Breast epithelium (tissue), 4 donors: ENCODE measurements at regions not wholly inside any gene's neighbourhood (a gene's known extent, or its start where the extent isn't known, plus 50 kb on each side); places are given as distances from the start of the nearest gene placed in this dataset.

Experiments used
- DNase-seq, 2 donors: peaks; one replicate each; pipeline ENCODE4 v3.0.0-alpha.2; 2019; ENCODE audit warnings: low spot score in 2 of 2
- H3K27ac ChIP-seq, 2 donors: fragments of 200-600 bp; sonication (generic) in 1 of 2; one replicate each; pipeline ENCODE4 v1.5.1; 2016 to 2019; ENCODE audit warnings: mild to moderate bottlenecking in 1 of 2
- H3K27me3 ChIP-seq, 2 donors: fragments of 200-600 bp; sonication (generic) in 1 of 2; one replicate each; pipeline versions ENCODE4 v1.5.1 to v1.6.0; 2017 to 2019; ENCODE audit warnings: control low read depth in 1 of 2, mild to moderate bottlenecking in 1 of 2
- H3K36me3 ChIP-seq: fragments of 200-600 bp; one replicate; pipeline ENCODE4 v1.5.1; 2019
- H3K4me1 ChIP-seq, 2 donors: fragments of 200-600 bp; sonication (generic); one replicate each; pipeline ENCODE4 v1.5.1; 2016 to 2019; ENCODE audit warnings: control low read depth in 1 of 2
- H3K4me3 ChIP-seq, 3 donors: fragments of 200-600 bp; sonication (generic); 1 replicate in 2 of 3; 2 replicates in 1 of 3; pipeline ENCODE4 v1.5.1; 2016 to 2019; ENCODE audit warnings: mild to moderate bottlenecking in 3 of 3, moderate library complexity in 2 of 3
- H3K9me3 ChIP-seq, 2 donors: fragments of 200-600 bp; sonication (generic) in 1 of 2; one replicate each; pipeline ENCODE4 v1.5.1; 2016 to 2019; ENCODE audit warnings: control low read depth in 1 of 2
- POLR2A ChIP-seq: fragments of 450-650 bp; IDR thresholded peaks from one replicate; pipeline ENCODE4 v1.6.1; 2016; ENCODE audit warnings: antibody characterized with exemption, mild to moderate bottlenecking, moderate library complexity
- POLR2AphosphoS5 ChIP-seq, 3 donors: sonication (generic); formaldehyde crosslinking; IDR thresholded peaks; one replicate each; pipeline ENCODE4 v1.6.1; 2017; ENCODE audit warnings: antibody characterized with exemption in 3 of 3
- intact Hi-C: fragments of 100-400 bp; cut with DNase I; formaldehyde crosslinking; loops from one replicate; pipeline ENCODE4 v1.15.1; 2023; ENCODE audit warnings: low total_unique reads
- TF ChIP-seq, protein P1 (sequence below), 3 donors: fragments of 450-650 bp; IDR thresholded peaks; one replicate each; pipeline ENCODE4 v1.5.1; 2016 to 2017; ENCODE audit warnings: antibody characterized with exemption in 3 of 3, mild to moderate bottlenecking in 3 of 3, moderate library complexity in 3 of 3

DNA sequence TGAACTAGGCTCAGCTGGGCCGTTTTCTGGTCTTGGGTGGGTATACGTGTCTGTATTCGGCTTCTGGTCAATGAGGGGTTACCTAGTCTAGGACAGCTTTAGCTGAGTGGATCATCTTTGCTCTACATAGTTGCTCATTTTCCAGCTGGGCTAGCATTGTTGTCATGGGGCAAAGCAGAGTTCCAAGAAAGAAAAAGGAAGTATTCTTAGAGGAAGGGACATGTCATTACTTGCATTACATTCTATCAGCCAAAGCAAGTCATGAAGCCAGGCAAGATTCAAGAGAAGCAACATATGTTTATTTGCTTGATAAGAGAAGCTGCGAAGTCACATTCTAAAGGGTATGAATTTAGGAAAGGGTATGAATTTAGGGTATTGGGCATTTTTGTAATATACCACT, 396.5 kb downstream of the ZNF608 start:
- Histone ChIP-seq H3K27me3 (no peaks in the 10 kb centered on the region), H3K4me3 (no peak overlapping the region), H3K9me3 (no peaks in the 10 kb centered on the region), H3K27ac (no peak overlapping the region), H3K36me3 (no peaks in the 10 kb centered on the region), H3K4me1 (no peaks in the 10 kb centered on the region)
- intact Hi-C loops, result no loop called here
- no peak for DNase-seq
- TF ChIP-seq, protein P1, sequence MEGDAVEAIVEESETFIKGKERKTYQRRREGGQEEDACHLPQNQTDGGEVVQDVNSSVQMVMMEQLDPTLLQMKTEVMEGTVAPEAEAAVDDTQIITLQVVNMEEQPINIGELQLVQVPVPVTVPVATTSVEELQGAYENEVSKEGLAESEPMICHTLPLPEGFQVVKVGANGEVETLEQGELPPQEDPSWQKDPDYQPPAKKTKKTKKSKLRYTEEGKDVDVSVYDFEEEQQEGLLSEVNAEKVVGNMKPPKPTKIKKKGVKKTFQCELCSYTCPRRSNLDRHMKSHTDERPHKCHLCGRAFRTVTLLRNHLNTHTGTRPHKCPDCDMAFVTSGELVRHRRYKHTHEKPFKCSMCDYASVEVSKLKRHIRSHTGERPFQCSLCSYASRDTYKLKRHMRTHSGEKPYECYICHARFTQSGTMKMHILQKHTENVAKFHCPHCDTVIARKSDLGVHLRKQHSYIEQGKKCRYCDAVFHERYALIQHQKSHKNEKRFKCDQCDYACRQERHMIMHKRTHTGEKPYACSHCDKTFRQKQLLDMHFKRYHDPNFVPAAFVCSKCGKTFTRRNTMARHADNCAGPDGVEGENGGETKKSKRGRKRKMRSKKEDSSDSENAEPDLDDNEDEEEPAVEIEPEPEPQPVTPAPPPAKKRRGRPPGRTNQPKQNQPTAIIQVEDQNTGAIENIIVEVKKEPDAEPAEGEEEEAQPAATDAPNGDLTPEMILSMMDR (IDR thresholded peaks at IDR 0.05), result no peak
- no peak for TF ChIP-seq POLR2A
- TF ChIP-seq POLR2AphosphoS5 (IDR thresholded peaks at IDR 0.05), result no peak

DNA sequence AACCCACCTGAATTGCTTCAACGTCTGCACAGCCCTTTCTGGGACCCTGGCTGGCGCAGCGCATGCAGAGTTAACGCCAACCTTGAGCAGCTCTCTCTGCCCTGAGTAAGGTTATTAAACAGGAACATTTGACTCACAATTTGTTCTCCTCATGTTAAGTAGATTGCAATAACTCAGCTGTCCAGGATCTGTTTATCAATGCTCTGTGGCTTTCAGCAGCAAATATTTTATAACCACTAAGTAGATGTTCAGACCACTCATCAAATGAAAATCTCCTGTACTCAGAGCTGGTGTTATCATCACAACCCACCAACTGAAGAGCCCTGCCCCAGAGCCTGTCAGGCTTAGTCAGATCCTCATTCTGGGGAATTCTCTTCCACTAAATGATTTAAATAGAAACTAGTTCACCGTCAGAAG, 403.0 kb downstream of the ZNF608 start:
- Histone ChIP-seq H3K4me3 (no peak overlapping the region), H3K9me3 (no peaks in the 10 kb centered on the region), H3K36me3 (no peaks in the 10 kb centered on the region), H3K4me1 (no peaks in the 10 kb centered on the region), H3K27ac (no peak overlapping the region), H3K27me3 (no peaks in the 10 kb centered on the region)
- no peak for DNase-seq
- TF ChIP-seq, protein P1 (IDR thresholded peaks at IDR 0.05), result no peak
- TF ChIP-seq POLR2A, result no peak
- TF ChIP-seq POLR2AphosphoS5 (IDR thresholded peaks at IDR 0.05), result no peak
- intact Hi-C loops, result no loop called here

DNA sequence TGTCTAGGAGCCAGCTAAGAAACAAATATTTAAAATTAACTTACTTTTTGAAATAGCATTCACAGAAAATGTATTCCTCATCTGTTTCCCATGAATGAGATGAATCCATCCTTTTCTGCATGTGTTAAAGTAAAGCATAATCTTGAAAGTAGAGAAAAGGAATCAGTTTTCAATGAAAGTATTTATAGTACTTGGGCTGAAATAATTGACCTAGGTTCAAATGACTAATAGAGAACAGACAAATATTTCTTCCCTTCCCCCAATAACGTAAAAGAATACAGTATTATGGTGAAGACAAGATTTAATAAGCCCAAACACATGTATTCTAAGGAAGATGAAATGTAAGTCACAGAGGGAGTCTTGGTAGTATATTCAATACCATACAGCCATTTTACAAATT, 403.5 kb downstream of the ZNF608 start:
- peak overlapping the region in 1 of 2 donors; percentile 8 for H3K27ac ChIP-seq
- no peak overlapping the region for H3K4me3 ChIP-seq
- H3K36me3 ChIP-seq, result no peaks in the 10 kb centered on the region
- H3K27me3 ChIP-seq, result no peaks in the 10 kb centered on the region
- H3K9me3 ChIP-seq, result no peaks in the 10 kb centered on the region
- intact Hi-C loops, result no loop called here
- TF ChIP-seq, protein P1 (IDR thresholded peaks at IDR 0.05), result no peak
- TF ChIP-seq POLR2A (no peak), POLR2AphosphoS5 (IDR thresholded peaks at IDR 0.05) (no peak)
- H3K4me1 ChIP-seq, result no peaks in the 10 kb centered on the region
- no peak for DNase-seq

DNA sequence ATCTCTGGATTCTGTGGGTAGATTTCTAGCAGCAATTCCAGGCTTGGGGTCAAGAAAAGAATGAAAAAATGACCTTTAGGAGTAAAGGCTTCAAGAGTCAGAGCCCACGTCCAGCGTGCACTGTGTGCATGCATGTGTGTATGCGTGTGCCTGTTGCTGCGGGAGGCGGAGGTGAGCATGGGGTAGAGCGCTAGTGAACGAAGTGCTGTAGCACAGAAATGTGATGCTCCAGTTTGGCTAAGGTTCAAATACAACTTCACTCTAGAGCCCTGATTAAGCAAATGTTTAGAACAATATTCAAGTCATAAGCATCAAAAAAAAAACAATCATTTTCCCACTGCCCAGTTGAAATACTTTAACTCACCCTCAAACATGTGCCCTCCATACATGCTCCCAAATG, 403.9 kb downstream of the ZNF608 start:
- Histone ChIP-seq H3K27me3 (no peaks in the 10 kb centered on the region), H3K27ac (peak overlapping the region in 1 of 2 donors; percentile 8), H3K4me3 (no peak overlapping the region), H3K4me1 (no peaks in the 10 kb centered on the region), H3K9me3 (no peaks in the 10 kb centered on the region), H3K36me3 (no peaks in the 10 kb centered on the region)
- TF ChIP-seq POLR2AphosphoS5 (IDR thresholded peaks at IDR 0.05), result no peak
- no peak for TF ChIP-seq POLR2A
- TF ChIP-seq, protein P1 (IDR thresholded peaks at IDR 0.05), result no peak
- DNase-seq, result no peak
- intact Hi-C loops, result no loop called here

DNA sequence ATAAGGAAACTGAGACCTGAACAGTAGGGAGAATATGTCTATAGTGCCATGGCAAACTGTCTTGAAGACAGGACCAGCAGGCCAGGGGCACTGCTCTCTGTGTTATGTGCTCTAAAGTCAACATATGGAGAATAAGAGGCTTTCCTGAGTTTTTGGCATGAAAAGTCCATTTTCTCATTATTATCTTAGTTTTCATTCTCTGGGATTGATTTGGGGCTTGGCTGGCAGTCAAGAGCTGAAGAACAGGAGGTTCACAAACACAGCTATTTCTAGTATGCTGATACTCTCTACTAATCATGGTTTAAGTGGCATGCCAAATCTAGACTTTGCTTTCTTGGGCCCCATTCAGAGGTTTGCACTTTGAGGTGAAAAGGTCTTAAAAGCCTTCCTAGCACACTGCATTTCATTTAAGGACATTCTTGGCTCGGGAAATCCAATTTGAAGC, 404.4 kb downstream of the ZNF608 start:
- Histone ChIP-seq H3K27me3 (no peaks in the 10 kb centered on the region), H3K4me1 (no peaks in the 10 kb centered on the region), H3K36me3 (no peaks in the 10 kb centered on the region), H3K9me3 (no peaks in the 10 kb centered on the region), H3K4me3 (no peak overlapping the region), H3K27ac (peak overlapping the region; percentile 14 to 34)
- TF ChIP-seq POLR2AphosphoS5 (IDR thresholded peaks at IDR 0.05) (no peak), POLR2A (no peak)
- TF ChIP-seq, protein P1 (IDR thresholded peaks at IDR 0.05), result no peak
- intact Hi-C loops, result no loop called here
- DNase-seq, result no peak
